ENCODE measurements at regions not wholly inside any gene's neighbourhood (a gene's known extent, or its start where the extent isn't known, plus 50 kb on each side); places are given as distances from the start of the nearest gene placed in this dataset.

DNA sequence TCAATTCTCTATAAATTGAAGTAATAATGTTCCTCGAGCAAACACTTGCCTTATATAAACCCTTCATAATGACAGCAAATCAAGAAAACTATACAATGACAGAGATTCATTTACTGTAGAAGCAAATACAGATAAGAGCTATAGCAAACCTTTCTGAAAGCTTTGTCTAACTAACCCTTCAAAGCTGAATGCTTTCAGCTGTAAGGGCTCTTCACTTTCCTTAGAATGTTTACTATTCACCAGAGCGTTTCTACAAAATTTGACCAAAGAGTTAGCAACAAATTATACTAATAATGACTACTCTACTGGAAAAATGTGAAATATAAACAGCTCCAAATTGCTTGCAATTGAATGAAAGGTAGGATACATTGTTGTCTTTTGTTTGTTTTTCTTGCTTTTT, 218.1 kb downstream of the SLITRK5 start (continued):
- TF ChIP-seq, protein P1, sequence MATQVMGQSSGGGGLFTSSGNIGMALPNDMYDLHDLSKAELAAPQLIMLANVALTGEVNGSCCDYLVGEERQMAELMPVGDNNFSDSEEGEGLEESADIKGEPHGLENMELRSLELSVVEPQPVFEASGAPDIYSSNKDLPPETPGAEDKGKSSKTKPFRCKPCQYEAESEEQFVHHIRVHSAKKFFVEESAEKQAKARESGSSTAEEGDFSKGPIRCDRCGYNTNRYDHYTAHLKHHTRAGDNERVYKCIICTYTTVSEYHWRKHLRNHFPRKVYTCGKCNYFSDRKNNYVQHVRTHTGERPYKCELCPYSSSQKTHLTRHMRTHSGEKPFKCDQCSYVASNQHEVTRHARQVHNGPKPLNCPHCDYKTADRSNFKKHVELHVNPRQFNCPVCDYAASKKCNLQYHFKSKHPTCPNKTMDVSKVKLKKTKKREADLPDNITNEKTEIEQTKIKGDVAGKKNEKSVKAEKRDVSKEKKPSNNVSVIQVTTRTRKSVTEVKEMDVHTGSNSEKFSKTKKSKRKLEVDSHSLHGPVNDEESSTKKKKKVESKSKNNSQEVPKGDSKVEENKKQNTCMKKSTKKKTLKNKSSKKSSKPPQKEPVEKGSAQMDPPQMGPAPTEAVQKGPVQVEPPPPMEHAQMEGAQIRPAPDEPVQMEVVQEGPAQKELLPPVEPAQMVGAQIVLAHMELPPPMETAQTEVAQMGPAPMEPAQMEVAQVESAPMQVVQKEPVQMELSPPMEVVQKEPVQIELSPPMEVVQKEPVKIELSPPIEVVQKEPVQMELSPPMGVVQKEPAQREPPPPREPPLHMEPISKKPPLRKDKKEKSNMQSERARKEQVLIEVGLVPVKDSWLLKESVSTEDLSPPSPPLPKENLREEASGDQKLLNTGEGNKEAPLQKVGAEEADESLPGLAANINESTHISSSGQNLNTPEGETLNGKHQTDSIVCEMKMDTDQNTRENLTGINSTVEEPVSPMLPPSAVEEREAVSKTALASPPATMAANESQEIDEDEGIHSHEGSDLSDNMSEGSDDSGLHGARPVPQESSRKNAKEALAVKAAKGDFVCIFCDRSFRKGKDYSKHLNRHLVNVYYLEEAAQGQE (IDR thresholded peaks at IDR 0.05), result no peak
- TF ChIP-seq, protein P2, sequence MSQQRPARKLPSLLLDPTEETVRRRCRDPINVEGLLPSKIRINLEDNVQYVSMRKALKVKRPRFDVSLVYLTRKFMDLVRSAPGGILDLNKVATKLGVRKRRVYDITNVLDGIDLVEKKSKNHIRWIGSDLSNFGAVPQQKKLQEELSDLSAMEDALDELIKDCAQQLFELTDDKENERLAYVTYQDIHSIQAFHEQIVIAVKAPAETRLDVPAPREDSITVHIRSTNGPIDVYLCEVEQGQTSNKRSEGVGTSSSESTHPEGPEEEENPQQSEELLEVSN (IDR thresholded peaks at IDR 0.05; ENCODE audit: borderline replicate concordance, low read depth), result no peak
- no peak for TF ChIP-seq BHLHE40 (IDR thresholded peaks at IDR 0.05; ENCODE audit: low read depth, low read length)
- TF ChIP-seq CBX8 (IDR thresholded peaks at IDR 0.05), result no peak
- no peak for TF ChIP-seq ZFP36 (IDR thresholded peaks at IDR 0.05; ENCODE audit: borderline replicate concordance, partially characterized antibody)
- TF ChIP-seq RNF2 (IDR thresholded peaks at IDR 0.05; ENCODE audit: borderline replicate concordance, low read depth), result no peak
- TF ChIP-seq JUNB (IDR thresholded peaks at IDR 0.05), result no peak

DNA sequence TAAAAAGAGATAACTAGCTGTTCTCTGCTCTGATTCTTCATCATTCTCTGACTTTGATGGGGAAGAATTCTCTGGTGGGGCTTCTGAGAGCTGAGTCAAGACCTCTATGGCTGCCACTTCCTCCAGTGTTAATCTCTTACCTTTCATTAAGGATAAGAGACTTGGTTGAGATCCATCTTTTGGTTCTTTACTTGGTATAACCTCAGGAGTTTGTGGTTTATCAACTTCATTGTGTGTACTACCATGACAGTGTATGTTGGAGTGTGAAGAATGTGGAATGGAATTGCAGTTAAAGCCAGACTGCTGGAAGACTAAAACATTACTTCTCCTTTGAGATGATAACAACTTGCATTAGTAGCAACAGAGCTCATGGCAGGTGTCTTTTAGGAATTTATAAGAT, 222.0 kb downstream of the SLITRK5 start:
- ATAC-seq (no peak), DNase-seq (ENCODE audit: low read depth in 1 of 2, low spot score in 1 of 2) (no peak), FAIRE-seq (no peak)
- CTCF ChIA-PET, result no interaction called here
- POLR2A ChIA-PET, result no interaction called here
- TF ChIP-seq SREBF2 (IDR thresholded peaks at IDR 0.05) (no peak), PHF8 (IDR thresholded peaks at IDR 0.05; ENCODE audit: borderline replicate concordance, low read depth) (no peak), CBX8 (IDR thresholded peaks at IDR 0.05) (no peak), NPAS2 (CRISPR knock-in tag; IDR thresholded peaks at IDR 0.05; ENCODE audit: borderline replicate concordance) (no peak), POLR2AphosphoS2 (conservative IDR thresholded peaks at IDR 0.05; ENCODE audit: low read length) (no peak), GATA3 (IDR thresholded peaks at IDR 0.05; ENCODE audit: borderline replicate concordance) (no peak), ZNF302 (CRISPR knock-in tag; IDR thresholded peaks at IDR 0.05) (no peak), ZFP36 (IDR thresholded peaks at IDR 0.05; ENCODE audit: borderline replicate concordance, partially characterized antibody) (no peak), JUN (IDR thresholded peaks at IDR 0.05) (no peak)
- Histone ChIP-seq H3K4me2 (no peak overlapping the region), H3K9me3 (no peaks in the 10 kb centered on the region), H3K27ac (no peak overlapping the region), H3K4me1 (no peaks in the 10 kb centered on the region), H3K4me3 (no peak overlapping the region)

DNA sequence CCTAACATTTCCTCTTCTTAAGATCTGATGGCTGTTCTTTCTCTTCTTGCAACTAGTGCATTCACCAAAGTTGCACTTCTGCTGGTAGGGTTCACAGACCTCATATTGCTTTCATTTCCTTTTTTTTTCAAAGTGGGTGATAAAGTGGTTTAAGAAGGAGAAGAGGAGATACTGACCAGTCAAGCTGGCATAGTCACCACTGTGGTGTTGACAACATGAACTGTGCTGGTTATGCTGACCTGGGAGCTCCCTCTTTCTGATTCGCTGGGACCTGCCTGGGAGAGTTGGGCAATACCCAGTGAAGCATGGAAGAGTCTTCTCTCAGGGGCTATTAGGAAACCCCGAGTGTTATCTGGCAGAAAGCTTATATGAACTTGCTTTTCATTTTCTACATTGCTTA, 222.9 kb downstream of the SLITRK5 start:
- ATAC-seq (no peak), FAIRE-seq (no peak)
- POLR2A ChIA-PET, result no interaction called here

DNA sequence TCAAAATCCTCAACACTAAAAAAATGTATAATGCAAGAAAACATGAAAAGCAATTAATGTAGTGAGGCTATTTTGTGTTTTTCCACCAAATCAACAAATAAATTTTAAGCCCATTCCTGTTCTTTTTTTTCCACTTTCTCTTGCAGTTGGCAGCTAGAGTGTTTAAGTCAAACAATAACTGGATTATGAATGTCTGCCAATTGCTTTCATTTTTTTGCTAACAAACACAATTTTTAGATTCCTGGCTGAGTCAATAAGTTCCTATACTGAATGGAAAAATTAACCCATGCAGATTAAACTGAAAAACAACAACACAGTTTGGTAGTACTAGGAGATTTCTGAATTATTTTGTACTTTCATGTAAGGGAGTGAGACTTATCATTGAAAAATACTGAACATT, 232.4 kb downstream of the SLITRK5 start:
- ATAC-seq (no peak), FAIRE-seq (no peak), DNase-seq (ENCODE audit: low read depth in 1 of 2, low spot score in 1 of 2) (no peak)
- Histone ChIP-seq H3K4me2 (no peak overlapping the region), H3K9me3 (no peaks in the 10 kb centered on the region), H3K27ac (no peak overlapping the region), H3K4me3 (no peak overlapping the region), H3K4me1 (no peaks in the 10 kb centered on the region)
- CTCF ChIA-PET, result no interaction called here
- POLR2A ChIA-PET, result no interaction called here
- no peak for TF ChIP-seq MAFK (IDR thresholded peaks at IDR 0.05; ENCODE audit: partially characterized antibody)
- TF ChIP-seq, protein P3, sequence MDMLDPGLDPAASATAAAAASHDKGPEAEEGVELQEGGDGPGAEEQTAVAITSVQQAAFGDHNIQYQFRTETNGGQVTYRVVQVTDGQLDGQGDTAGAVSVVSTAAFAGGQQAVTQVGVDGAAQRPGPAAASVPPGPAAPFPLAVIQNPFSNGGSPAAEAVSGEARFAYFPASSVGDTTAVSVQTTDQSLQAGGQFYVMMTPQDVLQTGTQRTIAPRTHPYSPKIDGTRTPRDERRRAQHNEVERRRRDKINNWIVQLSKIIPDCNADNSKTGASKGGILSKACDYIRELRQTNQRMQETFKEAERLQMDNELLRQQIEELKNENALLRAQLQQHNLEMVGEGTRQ (IDR thresholded peaks at IDR 0.05), result no peak
- no peak for TF ChIP-seq SMC3 (IDR thresholded peaks at IDR 0.05)

More for the DNA sequence above, 222.9 kb downstream of the SLITRK5 start:
- Histone ChIP-seq H3K4me2 (no peak overlapping the region), H3K4me1 (no peaks in the 10 kb centered on the region), H3K27ac (no peak overlapping the region), H3K9me3 (no peaks in the 10 kb centered on the region), H3K4me3 (no peak overlapping the region)
- no peak for DNase-seq (ENCODE audit: low read depth in 1 of 2, low spot score in 1 of 2)
- 0% methylated on average over 2 of the region's 2 CpGs for WGBS (ENCODE audit: missing lambda C conversion rate)
- no peak for TF ChIP-seq FOSB (CRISPR knock-in tag; IDR thresholded peaks at IDR 0.05)
- no peak for TF ChIP-seq ZFP36 (IDR thresholded peaks at IDR 0.05; ENCODE audit: borderline replicate concordance, partially characterized antibody)
- no peak for TF ChIP-seq CHD2 (IDR thresholded peaks at IDR 0.05; ENCODE audit: low read length, partially characterized antibody)
- TF ChIP-seq HOXB13 (CRISPR knock-in tag; IDR thresholded peaks at IDR 0.05; ENCODE audit: low read depth), result no peak
- CTCF ChIA-PET, result no interaction called here
